HCT116 (cell line): ENCODE measurements at regions not wholly inside any gene's neighbourhood (a gene's known extent, or its start where the extent isn't known, plus 50 kb on each side); places are given as distances from the start of the nearest gene placed in this dataset.
"Not testable (repeated sequence)": the region's sequence is repeated elsewhere in the genome, so short reads cannot be mapped to it uniquely, and the experiment has no call there.

Experiments used
- ATAC-seq: fragments of 200-7000 bp; cut with Tn5 transposase; 2 replicates; pipeline ENCODE4 v1.9.1; 2020; ENCODE audit warnings: mild to moderate bottlenecking, moderate library complexity
- BruUV-seq: library from RNA; stranded (reverse); fragments of 400-500 nt; replicated peaks from 2 replicates; lab custom pipeline; 2021; lab: Mats Ljungman, UMichigan
- CTCF ChIA-PET: fragments of 300-600 bp; sonication (Branson Sonifier 250); formaldehyde crosslinking; loops from one replicate; lab custom pipeline; 2021; ENCODE audit warnings: antibody characterized with exemption; lab: Charles Lee
- POLR2A ChIA-PET: fragments of 300-600, 350-600 bp; sonication (Branson Sonifier 250); formaldehyde crosslinking; loops from one replicate; lab custom pipeline; 2021; ENCODE audit warnings: antibody characterized with exemption; lab: Charles Lee
- RAD21 ChIA-PET, 2 experiments: fragments of 300-600 bp; sonication (Branson Sonifier 250); formaldehyde crosslinking; loops; one replicate each; lab custom pipeline; 2023; ENCODE audit warnings: low total read pairs in 2 of 2; ENCODE audit not compliant: uncharacterized antibody in 2 of 2, unreplicated experiment in 2 of 2, low non-redundant PET in 1 of 2; lab: Charles Lee
- DNase-seq: peaks from one replicate; pipeline ENCODE4 v3.0.0-alpha.2; 2010; ENCODE audit warnings: low read depth, low spot score
- H2AFZ ChIP-seq: fragments of 200-600 bp; shearing (Covaris generic), sonication (generic); 2 replicates; pipeline ENCODE4 v1.6.1; 2017; ENCODE audit warnings: low read depth, mixed run types, mixed read lengths, antibody characterized with exemption, low read length; ENCODE audit not compliant: poor library complexity, severe bottlenecking
- H3K27ac ChIP-seq: 2 replicates; pipeline ENCODE4 v1.5.1; 2012; ENCODE audit warnings: low read depth, low read length
- H3K27me3 ChIP-seq: fragments of 200-600 bp; sonication (generic); 2 replicates; pipeline ENCODE4 v1.6.1; 2016; ENCODE audit warnings: mixed run types, low read length, mixed read lengths; ENCODE audit not compliant: insufficient read depth
- H3K36me3 ChIP-seq, 2 experiments: fragments of 200-500 bp in 1 of 2; fragments of 200-600 bp in 1 of 2; sonication (Bioruptor generic) in 1 of 2; sonication (generic) in 1 of 2; 2 replicates each; pipeline versions ENCODE4 v1.5.1 to v1.6.1; 2014 to 2016; ENCODE audit warnings: low read length in 2 of 2, inconsistent platforms in 1 of 2, mixed read lengths in 1 of 2, mixed run types in 1 of 2; ENCODE audit not compliant: insufficient read depth in 2 of 2, control insufficient read depth in 1 of 2
- H3K4me1 ChIP-seq, 2 experiments: fragments of 200-600 bp in 1 of 2; sonication (generic) in 1 of 2; 2 replicates each; pipeline versions ENCODE4 v1.5.1 to v1.6.1; 2012 to 2017; ENCODE audit warnings: low read length in 2 of 2, inconsistent platforms in 1 of 2, mild to moderate bottlenecking in 1 of 2, mixed read lengths in 1 of 2, mixed run types in 1 of 2, moderate library complexity in 1 of 2; ENCODE audit not compliant: insufficient read depth in 2 of 2, control insufficient read depth in 1 of 2
- H3K4me2 ChIP-seq: fragments of 200-600 bp; sonication (generic); 2 replicates; pipeline ENCODE4 v1.6.1; 2017; ENCODE audit warnings: mixed run types, low read length, mixed read lengths
- H3K4me3 ChIP-seq, 2 experiments: fragments of 200-600 bp in 1 of 2; sonication (generic) in 1 of 2; replicated peaks in 1 of 2; 2 replicates each; pipeline ENCODE4 v1.5.1; 2011 to 2016; ENCODE audit warnings: low read length in 2 of 2, control low read depth in 1 of 2, low read depth in 1 of 2, mild to moderate bottlenecking in 1 of 2, mixed read lengths in 1 of 2, mixed run types in 1 of 2
- H3K79me2 ChIP-seq: fragments of 200-600 bp; sonication (generic); 2 replicates; pipeline ENCODE4 v1.6.1; 2017; ENCODE audit warnings: mild to moderate bottlenecking, mixed run types, low read length, moderate library complexity, mixed read lengths; ENCODE audit not compliant: insufficient read depth
- H3K9ac ChIP-seq: fragments of 200-600 bp; sonication (generic); 2 replicates; pipeline ENCODE4 v1.6.1; 2016; ENCODE audit warnings: low read length, mixed read lengths
- H3K9me2 ChIP-seq: fragments of 200-600 bp; sonication (generic), shearing (Covaris generic); 2 replicates; pipeline ENCODE4 v1.6.1; 2017; ENCODE audit warnings: mixed run types, mild to moderate bottlenecking, moderate library complexity; ENCODE audit not compliant: insufficient read depth
- H3K9me3 ChIP-seq, 2 experiments: fragments of 200-500 bp in 1 of 2; fragments of 200-600 bp in 1 of 2; sonication (Bioruptor generic) in 1 of 2; sonication (generic) in 1 of 2; 2 replicates each; pipeline ENCODE4 v1.6.1; 2014 to 2017; ENCODE audit warnings: low read length in 2 of 2, mixed read lengths in 2 of 2, inconsistent platforms in 1 of 2, low read depth in 1 of 2, mild to moderate bottlenecking in 1 of 2, mixed run types in 1 of 2, moderate library complexity in 1 of 2; ENCODE audit not compliant: control insufficient read depth in 1 of 2, insufficient read depth in 1 of 2
- H4K20me1 ChIP-seq: fragments of 200-600 bp; sonication (generic), shearing (Covaris generic); 2 replicates; pipeline ENCODE4 v1.6.1; 2017; ENCODE audit warnings: mixed run types, mild to moderate bottlenecking, moderate library complexity; ENCODE audit not compliant: insufficient read depth
- EZH2phosphoT487 ChIP-seq: fragments of 200-600 bp; IDR thresholded peaks from 2 replicates; pipeline ENCODE4 v1.6.1; 2018; ENCODE audit warnings: antibody characterized with exemption, borderline replicate concordance
- JUND ChIP-seq: IDR thresholded peaks from 2 replicates; pipeline ENCODE4 v1.6.1; 2012
- POLR2A ChIP-seq: IDR thresholded peaks from 2 replicates; pipeline ENCODE4 v1.7.0; 2011; ENCODE audit warnings: borderline replicate concordance; ENCODE audit not compliant: insufficient read depth, insufficient read length; ENCODE audit errors: extremely low read depth
- RAD21 ChIP-seq: IDR thresholded peaks from 2 replicates; pipeline ENCODE4 v1.6.1; 2012; ENCODE audit warnings: low read depth, mild to moderate bottlenecking
- SIN3A ChIP-seq: IDR thresholded peaks from 2 replicates; pipeline ENCODE4 v1.6.1; 2012; ENCODE audit warnings: low read depth
- YY1 ChIP-seq: IDR thresholded peaks from 2 replicates; pipeline ENCODE4 v1.6.1; 2011; ENCODE audit warnings: low read length, low read depth, moderate library complexity, mild to moderate bottlenecking; ENCODE audit not compliant: insufficient replicate concordance; ENCODE audit errors: extremely low read depth
- ZNF274 ChIP-seq: fragments of 200-500 bp; sonication (Bioruptor generic); IDR thresholded peaks from 2 replicates; pipeline ENCODE4 v1.6.1; 2014; ENCODE audit warnings: mild to moderate bottlenecking, low read depth, low read length, inconsistent platforms
- intact Hi-C: fragments of 100-400 bp; cut with micrococcal nuclease; formaldehyde crosslinking; loops from 2 replicates; pipeline ENCODE4 v1.10.0; 2022
- TF ChIP-seq, protein P1 (sequence below), 3 experiments: fragments of 200-600 bp in 1 of 3; sonication (generic) in 1 of 3; IDR thresholded peaks in 2 of 3; conservative IDR thresholded peaks in 1 of 3; 2 replicates each; pipeline ENCODE4 v1.5.1; 2012 to 2017; ENCODE audit warnings: low read depth in 2 of 3, low read length in 2 of 3, antibody characterized with exemption in 1 of 3, borderline replicate concordance in 1 of 3, control low read depth in 1 of 3, mild to moderate bottlenecking in 1 of 3, mixed read lengths in 1 of 3, mixed run types in 1 of 3, moderate library complexity in 1 of 3; ENCODE audit not compliant: insufficient read depth in 1 of 3

DNA sequence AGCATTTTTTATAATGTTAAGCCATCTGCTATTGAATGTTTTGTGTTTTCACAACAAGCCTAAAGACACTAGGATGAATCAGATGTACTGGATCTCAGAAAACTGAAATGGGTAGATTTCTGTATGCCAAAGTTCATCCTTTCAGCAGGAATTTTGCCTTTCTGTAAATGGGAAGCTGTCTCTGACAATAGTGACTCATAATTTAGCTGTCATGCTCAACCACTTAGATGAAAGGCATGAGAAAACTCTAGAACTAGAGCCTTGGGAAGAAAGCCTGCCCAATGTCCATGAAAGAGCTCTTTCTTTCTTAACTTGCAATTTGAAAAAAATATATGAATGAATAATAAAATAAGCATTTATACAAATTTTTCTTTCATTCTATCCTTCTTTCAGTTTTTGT, 616.0 kb upstream of the EDIL3 start:
- no peak for TF ChIP-seq YY1
- TF ChIP-seq ZNF274 = no peak
- no peak for TF ChIP-seq POLR2A
- no peak for TF ChIP-seq RAD21
- TF ChIP-seq EZH2phosphoT487 = no peak
- TF ChIP-seq, protein P1, sequence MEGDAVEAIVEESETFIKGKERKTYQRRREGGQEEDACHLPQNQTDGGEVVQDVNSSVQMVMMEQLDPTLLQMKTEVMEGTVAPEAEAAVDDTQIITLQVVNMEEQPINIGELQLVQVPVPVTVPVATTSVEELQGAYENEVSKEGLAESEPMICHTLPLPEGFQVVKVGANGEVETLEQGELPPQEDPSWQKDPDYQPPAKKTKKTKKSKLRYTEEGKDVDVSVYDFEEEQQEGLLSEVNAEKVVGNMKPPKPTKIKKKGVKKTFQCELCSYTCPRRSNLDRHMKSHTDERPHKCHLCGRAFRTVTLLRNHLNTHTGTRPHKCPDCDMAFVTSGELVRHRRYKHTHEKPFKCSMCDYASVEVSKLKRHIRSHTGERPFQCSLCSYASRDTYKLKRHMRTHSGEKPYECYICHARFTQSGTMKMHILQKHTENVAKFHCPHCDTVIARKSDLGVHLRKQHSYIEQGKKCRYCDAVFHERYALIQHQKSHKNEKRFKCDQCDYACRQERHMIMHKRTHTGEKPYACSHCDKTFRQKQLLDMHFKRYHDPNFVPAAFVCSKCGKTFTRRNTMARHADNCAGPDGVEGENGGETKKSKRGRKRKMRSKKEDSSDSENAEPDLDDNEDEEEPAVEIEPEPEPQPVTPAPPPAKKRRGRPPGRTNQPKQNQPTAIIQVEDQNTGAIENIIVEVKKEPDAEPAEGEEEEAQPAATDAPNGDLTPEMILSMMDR (IDR thresholded peaks at IDR 0.05 in 2 of 3, conservative IDR thresholded peaks at IDR 0.05 in 1 of 3; ENCODE audit: borderline replicate concordance in 1 of 3, insufficient read depth in 1 of 3, low read depth in 2 of 3, low read length in 2 of 3) = no peak
- no peak for TF ChIP-seq JUND
- TF ChIP-seq SIN3A = no peak
- no peak overlapping the region for H3K4me2 ChIP-seq
- ChIA-PET POLR2A (no interaction called here), RAD21 (no interaction called here), CTCF (no interaction called here)
- H2AFZ ChIP-seq = peak overlapping the region; percentile 39
- H3K9me3 ChIP-seq = no peaks in the 10 kb centered on the region
- no peak for ATAC-seq
- H3K9me2 ChIP-seq = no peaks in the 10 kb centered on the region
- H3K4me3 ChIP-seq = no peak overlapping the region
- no TSS peak for BruUV-seq
- H3K79me2 ChIP-seq = no peaks in the 10 kb centered on the region
- H3K36me3 ChIP-seq = no peaks in the 10 kb centered on the region; a peak in 1 of 4 replicates
- H3K9ac ChIP-seq = no peak overlapping the region
- H3K27ac ChIP-seq = no peak overlapping the region
- intact Hi-C loops = no loop called here
- DNase-seq = no peak
- no peaks in the 10 kb centered on the region for H4K20me1 ChIP-seq
- H3K4me1 ChIP-seq = peaks cover 0 to 5% of the 10 kb centered on the region in 2 experiments; a peak in 1 of 4 replicates
- H3K27me3 ChIP-seq = no peaks in the 10 kb centered on the region

DNA sequence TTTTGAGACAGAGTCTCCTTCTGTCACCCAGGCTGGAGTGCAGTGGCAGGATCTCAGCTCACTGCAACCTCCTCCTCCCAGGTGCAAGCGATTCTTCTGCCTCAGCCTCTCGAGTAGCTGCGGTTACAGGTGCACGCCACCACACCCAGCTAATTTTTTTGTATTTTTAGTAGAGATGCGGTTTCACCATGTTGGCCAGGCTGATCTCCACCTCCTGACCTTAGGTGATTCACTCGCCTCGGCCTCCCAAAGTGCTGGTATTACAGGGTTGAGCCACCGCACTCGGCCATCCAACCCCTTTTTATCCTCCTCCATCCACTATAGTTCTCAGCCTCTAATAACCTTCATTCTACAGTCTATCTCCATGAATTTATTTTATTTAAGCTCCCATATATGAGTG, 617.3 kb upstream of the EDIL3 start:
- CTCF ChIA-PET, POLR2A ChIA-PET, H3K9ac ChIP-seq, H3K79me2 ChIP-seq, RAD21 ChIA-PET, H3K27me3 ChIP-seq, intact Hi-C loops, H2AFZ ChIP-seq, H3K4me3 ChIP-seq, H4K20me1 ChIP-seq, H3K9me3 ChIP-seq, H3K36me3 ChIP-seq, H3K9me2 ChIP-seq, DNase-seq, BruUV-seq, H3K4me1 ChIP-seq, H3K27ac ChIP-seq, H3K4me2 ChIP-seq, ATAC-seq: not testable (repeated sequence)
